ENCODE measurements at regions not wholly inside any gene's neighbourhood (a gene's known extent, or its start where the extent isn't known, plus 50 kb on each side); places are given as distances from the start of the nearest gene placed in this dataset.

DNA sequence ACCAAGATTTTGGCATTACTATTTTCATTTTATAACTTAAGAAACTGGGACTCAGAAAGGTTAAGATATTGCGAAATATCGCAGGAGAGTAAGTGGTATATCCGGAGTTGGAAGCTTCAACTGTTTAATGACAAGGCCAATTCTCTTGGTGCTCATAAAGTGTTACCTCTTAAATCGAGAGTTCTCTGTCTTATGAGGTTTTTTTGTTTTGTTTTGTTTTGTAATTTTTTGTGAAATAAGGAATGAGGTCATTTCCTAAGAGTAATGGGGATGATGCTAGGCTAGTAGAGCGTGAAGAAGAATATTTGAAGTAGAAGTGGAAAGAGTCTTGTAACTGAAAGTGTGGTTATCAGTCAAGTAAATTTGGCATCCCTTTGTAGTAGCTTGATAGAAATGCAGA, 183.2 kb upstream of the DAB2 start:
- 82 to 89% methylated on average over 5 of the region's 5 CpGs for WGBS, 2 donors (ENCODE audit: low coverage in 1 of 2)
- in situ Hi-C loops (cut with MboI; ENCODE audit: low pct_ligation_motif_present in 1 of 4, low pct_unique_long_range_greater_than_20kb in 1 of 4, low sequenced_read_pairs in 3 of 4) = no loop called here

DNA sequence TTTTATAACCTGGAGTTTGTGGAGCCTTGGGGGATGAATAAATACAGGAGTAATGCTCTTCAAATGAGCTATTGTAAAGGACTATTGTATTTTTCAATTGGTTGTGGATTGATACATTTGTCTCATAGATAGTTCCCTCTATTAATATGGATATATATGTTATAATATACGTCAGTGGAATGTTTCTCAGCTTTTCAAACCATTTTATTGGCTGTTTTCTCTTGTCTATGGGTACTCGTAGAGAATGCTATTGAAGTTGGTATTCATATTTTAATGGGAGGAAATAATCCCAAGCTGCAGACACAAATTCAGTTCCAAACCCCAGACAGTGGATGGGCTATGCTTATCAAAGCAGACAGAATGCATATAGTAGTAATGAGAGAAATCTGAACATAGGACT, 181.8 kb upstream of the DAB2 start:
- Histone ChIP-seq H3K4me3 (no peak overlapping the region), H3K36me3 (no peaks in the 10 kb centered on the region), H3K9me3 (no peaks in the 10 kb centered on the region), H3K4me1 (peaks cover 0 to 3% (median 0%) of the 10 kb centered on the region in 4 donors), H3K27ac (no peak overlapping the region), H3K27me3 (no peaks in the 10 kb centered on the region)
- TF ChIP-seq POLR2A (IDR thresholded peaks at IDR 0.05) (no peak), EP300 (IDR thresholded peaks at IDR 0.05; ENCODE audit: low read depth) (no peak), POLR2AphosphoS5 (IDR thresholded peaks at IDR 0.05) (no peak)
- TF ChIP-seq, protein P1, sequence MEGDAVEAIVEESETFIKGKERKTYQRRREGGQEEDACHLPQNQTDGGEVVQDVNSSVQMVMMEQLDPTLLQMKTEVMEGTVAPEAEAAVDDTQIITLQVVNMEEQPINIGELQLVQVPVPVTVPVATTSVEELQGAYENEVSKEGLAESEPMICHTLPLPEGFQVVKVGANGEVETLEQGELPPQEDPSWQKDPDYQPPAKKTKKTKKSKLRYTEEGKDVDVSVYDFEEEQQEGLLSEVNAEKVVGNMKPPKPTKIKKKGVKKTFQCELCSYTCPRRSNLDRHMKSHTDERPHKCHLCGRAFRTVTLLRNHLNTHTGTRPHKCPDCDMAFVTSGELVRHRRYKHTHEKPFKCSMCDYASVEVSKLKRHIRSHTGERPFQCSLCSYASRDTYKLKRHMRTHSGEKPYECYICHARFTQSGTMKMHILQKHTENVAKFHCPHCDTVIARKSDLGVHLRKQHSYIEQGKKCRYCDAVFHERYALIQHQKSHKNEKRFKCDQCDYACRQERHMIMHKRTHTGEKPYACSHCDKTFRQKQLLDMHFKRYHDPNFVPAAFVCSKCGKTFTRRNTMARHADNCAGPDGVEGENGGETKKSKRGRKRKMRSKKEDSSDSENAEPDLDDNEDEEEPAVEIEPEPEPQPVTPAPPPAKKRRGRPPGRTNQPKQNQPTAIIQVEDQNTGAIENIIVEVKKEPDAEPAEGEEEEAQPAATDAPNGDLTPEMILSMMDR (IDR thresholded peaks at IDR 0.05) = no peak
- in situ Hi-C loops (cut with MboI; ENCODE audit: low pct_ligation_motif_present in 1 of 4, low pct_unique_long_range_greater_than_20kb in 1 of 4, low sequenced_read_pairs in 3 of 4) = no loop called here
- 82 to 83% methylated on average over 2 of the region's 2 CpGs for whole genome bisulfite sequencing, 2 donors (ENCODE audit: low coverage in 1 of 2)
- DNase-seq = no peak
- intact Hi-C loops (cut with DNase I; ENCODE audit: low total_unique reads) = no loop called here

More for the DNA sequence above, 183.2 kb upstream of the DAB2 start:
- Histone ChIP-seq H3K27ac (no peak overlapping the region), H3K4me1 (peaks cover 0 to 3% (median 0%) of the 10 kb centered on the region in 4 donors), H3K4me3 (no peak overlapping the region), H3K36me3 (no peaks in the 10 kb centered on the region), H3K27me3 (no peaks in the 10 kb centered on the region), H3K9me3 (no peaks in the 10 kb centered on the region)
- TF ChIP-seq, protein P1 (IDR thresholded peaks at IDR 0.05) = no peak
- TF ChIP-seq EP300 (IDR thresholded peaks at IDR 0.05; ENCODE audit: low read depth) = no peak
- TF ChIP-seq POLR2AphosphoS5 (IDR thresholded peaks at IDR 0.05) = no peak
- TF ChIP-seq POLR2A (IDR thresholded peaks at IDR 0.05) = no peak
- no peak for DNase-seq
- intact Hi-C loops (cut with DNase I; ENCODE audit: low total_unique reads) = no loop called here

DNA sequence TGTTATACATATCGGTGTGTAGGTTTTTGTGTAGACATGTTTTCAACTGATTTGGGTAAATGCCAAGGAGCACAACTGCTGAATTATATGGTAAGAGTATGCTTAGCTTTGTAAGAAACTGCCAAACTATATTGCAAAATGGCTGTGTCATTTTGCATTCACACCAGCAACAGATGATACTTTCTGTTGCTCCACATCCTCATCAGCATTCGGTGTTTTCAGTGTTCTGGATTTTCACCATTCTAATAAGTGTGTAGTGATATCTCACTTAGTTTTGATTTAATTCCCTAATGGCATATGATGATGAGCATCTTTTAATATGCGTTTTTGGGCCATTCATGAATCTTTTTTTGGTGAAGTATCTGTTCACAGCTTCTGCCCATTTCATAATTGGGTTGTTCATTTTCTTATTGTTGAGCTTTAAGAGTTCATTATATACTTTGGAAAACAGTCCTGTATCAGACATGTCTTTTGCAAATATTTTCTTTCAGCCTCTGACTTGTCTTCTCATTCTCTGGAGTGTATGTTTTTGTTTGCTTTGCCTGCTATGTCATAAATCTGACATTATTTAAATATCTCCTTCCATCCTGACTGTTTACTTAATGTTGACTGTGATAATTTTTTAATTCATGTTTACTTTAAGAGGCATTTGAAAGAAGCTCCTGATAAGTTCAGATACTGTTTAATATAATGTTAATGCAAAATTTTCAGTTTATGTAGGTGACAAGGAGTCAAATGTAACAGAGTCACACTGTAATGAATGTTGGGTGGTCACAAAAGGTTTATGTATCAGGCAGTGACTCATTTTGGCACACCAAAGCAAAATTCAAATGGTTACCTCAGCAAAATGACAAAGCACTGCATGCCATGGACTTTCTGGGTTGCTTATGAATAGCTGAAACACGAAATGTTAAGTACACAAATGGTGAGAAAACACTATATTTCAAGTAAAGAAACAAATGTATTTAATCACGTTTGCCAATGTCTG, 181.1 kb upstream of the DAB2 start:
- Histone ChIP-seq H3K27ac (no peak overlapping the region), H3K4me3 (no peak overlapping the region), H3K27me3 (no peaks in the 10 kb centered on the region), H3K36me3 (no peaks in the 10 kb centered on the region), H3K4me1 (peaks cover 0 to 3% (median 0%) of the 10 kb centered on the region in 4 donors), H3K9me3 (no peaks in the 10 kb centered on the region)
- 74 to 76% methylated on average over 5 of the region's 5 CpGs for whole genome bisulfite sequencing, 2 donors (ENCODE audit: low coverage in 1 of 2)
- no peak for DNase-seq
- in situ Hi-C loops (cut with MboI; ENCODE audit: low pct_ligation_motif_present in 1 of 4, low pct_unique_long_range_greater_than_20kb in 1 of 4, low sequenced_read_pairs in 3 of 4) (no loop called here), intact Hi-C loops (cut with DNase I; ENCODE audit: low total_unique reads) (no loop called here)
- no peak for TF ChIP-seq POLR2AphosphoS5 (IDR thresholded peaks at IDR 0.05)
- TF ChIP-seq, protein P1 (IDR thresholded peaks at IDR 0.05) = no peak
- no peak for TF ChIP-seq POLR2A (IDR thresholded peaks at IDR 0.05)
- no peak for TF ChIP-seq EP300 (IDR thresholded peaks at IDR 0.05; ENCODE audit: low read depth)

DNA sequence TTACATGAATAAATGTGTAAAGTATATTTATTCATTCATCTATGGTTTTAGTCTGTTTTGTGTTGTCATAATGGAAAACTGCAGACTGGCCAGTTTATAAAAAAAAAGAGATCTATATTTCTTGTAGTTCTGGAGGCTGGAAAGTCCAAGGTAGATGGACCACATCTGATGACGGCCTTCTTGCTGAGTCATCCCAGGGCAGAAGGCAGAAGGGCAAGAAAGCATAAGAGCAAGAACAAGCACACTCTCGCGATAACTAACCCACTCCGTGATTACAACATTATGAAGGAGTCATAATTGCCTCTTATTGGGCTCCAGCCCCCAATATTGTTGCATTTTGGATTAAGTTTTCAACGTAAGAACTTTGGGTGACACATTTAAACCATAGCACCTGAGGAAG, 180.4 kb upstream of the DAB2 start:
- no peaks in the 10 kb centered on the region for H3K9me3 ChIP-seq
- 90 to 91% methylated on average over 5 of the region's 5 CpGs for WGBS, 2 donors (ENCODE audit: low coverage in 1 of 2)
- no peak overlapping the region for H3K27ac ChIP-seq
- TF ChIP-seq POLR2A (IDR thresholded peaks at IDR 0.05) (no peak), POLR2AphosphoS5 (IDR thresholded peaks at IDR 0.05) (no peak), EP300 (IDR thresholded peaks at IDR 0.05; ENCODE audit: low read depth) (no peak)
- TF ChIP-seq, protein P1 (IDR thresholded peaks at IDR 0.05) = no peak
- H3K4me1 ChIP-seq = peaks cover 0 to 8% (median 3%) of the 10 kb centered on the region in 4 donors
- no peaks in the 10 kb centered on the region for H3K27me3 ChIP-seq
- in situ Hi-C loops (cut with MboI; ENCODE audit: low pct_ligation_motif_present in 1 of 4, low pct_unique_long_range_greater_than_20kb in 1 of 4, low sequenced_read_pairs in 3 of 4) = no loop called here
- H3K36me3 ChIP-seq = no peaks in the 10 kb centered on the region
- DNase-seq = no peak
- intact Hi-C loops (cut with DNase I; ENCODE audit: low total_unique reads) = no loop called here
- no peak overlapping the region for H3K4me3 ChIP-seq

Measured in transverse colon (tissue), 4 donors.